ENCODE measurements at regions not wholly inside any gene's neighbourhood (a gene's known extent, or its start where the extent isn't known, plus 50 kb on each side); places are given as distances from the start of the nearest gene placed in this dataset.

DNA sequence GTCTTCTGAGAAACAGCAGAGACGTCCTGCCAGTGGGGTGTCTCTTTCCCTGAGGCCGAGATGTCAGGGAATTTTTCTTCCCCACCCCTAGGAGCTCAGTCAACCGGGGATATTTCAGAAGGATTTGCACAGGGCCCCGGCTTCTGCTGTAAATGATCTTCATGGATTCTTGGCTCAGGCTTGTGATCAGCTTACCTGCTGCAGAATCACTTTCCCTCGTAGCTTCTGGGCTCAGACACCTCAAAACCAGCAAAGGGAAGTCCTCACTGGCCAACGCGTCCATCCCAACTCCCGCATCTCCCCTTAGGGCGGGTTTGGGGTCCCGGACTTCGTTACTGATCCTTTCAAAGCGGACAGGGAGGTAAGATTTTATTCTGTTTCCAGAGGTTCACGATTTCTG, 212.7 kb downstream of the SHOX start:
- no peak for TF ChIP-seq CTCF (IDR thresholded peaks at IDR 0.05)
- TF ChIP-seq EZH2 (IDR thresholded peaks at IDR 0.05; ENCODE audit: borderline replicate concordance, insufficient read depth, low read depth, low read length, poor library complexity, severe bottlenecking) = no peak
